Liver (tissue), 8 donors: ENCODE measurements at regions not wholly inside any gene's neighbourhood (a gene's known extent, or its start where the extent isn't known, plus 50 kb on each side); places are given as distances from the start of the nearest gene placed in this dataset.

Source experiments
- DNase-seq: peaks from one replicate; pipeline ENCODE4 v3.0.0-alpha.2; 2017; ENCODE audit warnings: low spot score
- H3K27ac ChIP-seq, 2 donors: one replicate each; pipeline ENCODE4 v1.7.0; 2013; ENCODE audit warnings: inconsistent platforms in 2 of 2, low read length in 2 of 2, control low read depth in 1 of 2, low read depth in 1 of 2, mild to moderate bottlenecking in 1 of 2
- H3K27me3 ChIP-seq, 4 donors: one replicate each; pipeline versions ENCODE4 v1.6.1 to v1.7.0; 2013; ENCODE audit warnings: low read length in 3 of 4, inconsistent platforms in 1 of 4, mild to moderate bottlenecking in 1 of 4, moderate library complexity in 1 of 4; ENCODE audit not compliant: control insufficient read depth in 4 of 4, insufficient read depth in 4 of 4
- H3K36me3 ChIP-seq, 4 donors: one replicate each; pipeline versions ENCODE4 v1.6.1 to v1.7.0; 2013; ENCODE audit warnings: low read length in 3 of 4, mild to moderate bottlenecking in 3 of 4, low read depth in 1 of 4, moderate library complexity in 1 of 4; ENCODE audit not compliant: control insufficient read depth in 4 of 4, insufficient read depth in 3 of 4
- H3K4me1 ChIP-seq, 4 donors: one replicate each; pipeline versions ENCODE4 v1.6.1 to v1.7.0; 2013; ENCODE audit warnings: low read length in 3 of 4, mild to moderate bottlenecking in 3 of 4, moderate library complexity in 1 of 4; ENCODE audit not compliant: control insufficient read depth in 4 of 4, insufficient read depth in 4 of 4
- H3K4me3 ChIP-seq, 3 donors: one replicate each; pipeline versions ENCODE4 v1.6.1 to v1.7.0; 2013; ENCODE audit warnings: low read length in 3 of 3, control low read depth in 1 of 3, low read depth in 1 of 3, mild to moderate bottlenecking in 1 of 3
- H3K9ac ChIP-seq, 2 donors: one replicate each; pipeline ENCODE4 v1.7.0; 2013; ENCODE audit warnings: low read length in 2 of 2, mild to moderate bottlenecking in 2 of 2, moderate library complexity in 2 of 2, control low read depth in 1 of 2, low read depth in 1 of 2
- H3K9me3 ChIP-seq, 4 donors: one replicate each; pipeline versions ENCODE4 v1.6.1 to v1.7.0; 2013; ENCODE audit warnings: low read length in 3 of 4; ENCODE audit not compliant: control insufficient read depth in 4 of 4
- CTCF ChIP-seq: fragments of 150-350 bp; IDR thresholded peaks from 2 replicates; pipeline ENCODE4 v1.5.1; 2017; ENCODE audit warnings: improper control_type of control experiment, low read depth, low read length; ENCODE audit not compliant: missing input control
- EGR1 ChIP-seq, 2 donors: IDR thresholded peaks; 2 replicates each; pipeline ENCODE4 v1.6.1; 2016 to 2018; ENCODE audit warnings: antibody characterized with exemption in 2 of 2, low read depth in 2 of 2
- FOXA1 ChIP-seq: IDR thresholded peaks from 2 replicates; pipeline ENCODE4 v1.6.1; 2016; ENCODE audit warnings: antibody characterized with exemption
- FOXA2 ChIP-seq: IDR thresholded peaks from 2 replicates; pipeline ENCODE4 v1.6.1; 2016; ENCODE audit warnings: antibody characterized with exemption
- GABPA ChIP-seq, 2 donors: IDR thresholded peaks in 1 of 2; conservative IDR thresholded peaks in 1 of 2; 2 replicates each; pipeline ENCODE4 v1.6.1; 2016; ENCODE audit warnings: antibody characterized with exemption in 2 of 2, mild to moderate bottlenecking in 1 of 2, moderate library complexity in 1 of 2
- HNF4A ChIP-seq, 2 donors: conservative IDR thresholded peaks; 2 replicates each; pipeline ENCODE4 v1.6.1; 2016; ENCODE audit warnings: antibody characterized with exemption in 2 of 2, mild to moderate bottlenecking in 2 of 2
- HNF4G ChIP-seq: IDR thresholded peaks from 2 replicates; pipeline ENCODE4 v1.6.1; 2016; ENCODE audit warnings: antibody characterized with exemption
- JUND ChIP-seq, 2 donors: IDR thresholded peaks; 2 replicates each; pipeline ENCODE4 v1.6.1; 2016; ENCODE audit warnings: antibody characterized with exemption in 2 of 2
- RAD21 ChIP-seq, 2 donors: IDR thresholded peaks; 2 replicates each; pipeline ENCODE4 v1.6.1; 2016; ENCODE audit warnings: antibody characterized with exemption in 2 of 2, mild to moderate bottlenecking in 2 of 2
- REST ChIP-seq: IDR thresholded peaks from 2 replicates; pipeline ENCODE4 v1.6.1; 2016; ENCODE audit warnings: antibody characterized with exemption, mild to moderate bottlenecking
- SP1 ChIP-seq: IDR thresholded peaks from 2 replicates; pipeline ENCODE4 v1.6.1; 2018; ENCODE audit warnings: antibody characterized with exemption, mild to moderate bottlenecking
- TAF1 ChIP-seq: conservative IDR thresholded peaks from 2 replicates; pipeline ENCODE4 v1.6.1; 2016; ENCODE audit warnings: antibody characterized with exemption, mild to moderate bottlenecking
- YY1 ChIP-seq: IDR thresholded peaks from 2 replicates; pipeline ENCODE4 v1.6.1; 2016; ENCODE audit warnings: antibody characterized with exemption, mild to moderate bottlenecking
- ZBTB33 ChIP-seq: IDR thresholded peaks from 2 replicates; pipeline ENCODE4 v1.6.1; 2016; ENCODE audit warnings: antibody characterized with exemption
- WGBS: extraction: QIAGEN DNeasy Blood & Tissue Kit; methylation state at CpG from one replicate; pipeline ENCODE4 v1.1.7; 2013; 5-methylcytosine and 5-hydroxymethylcytosine counted together
- TF ChIP-seq, protein P1 (sequence below): IDR thresholded peaks from 2 replicates; pipeline ENCODE4 v1.6.1; 2016; ENCODE audit warnings: antibody characterized with exemption
- TF ChIP-seq, protein P2 (sequence below): IDR thresholded peaks from 2 replicates; pipeline ENCODE4 v1.6.1; 2016; ENCODE audit warnings: antibody characterized with exemption
- donor health status: healthy.
- donor health status: healthy.
- donor health status: healthy.
- donor health status: healthy.
- donor health status: healthy.

- 91% methylated on average over 8 of the region's 8 CpGs for WGBS
- no peak for DNase-seq
- no peak overlapping the region for H3K9ac ChIP-seq
Measured at GRCh38 chr15:77808581-77809177, 176.0 kb upstream of the LINGO1 start.

More at GRCh38 chr15:77808581-77809177, 176.0 kb upstream of the LINGO1 start:
- Histone ChIP-seq H3K4me1 (no peaks in the 10 kb centered on the region), H3K4me3 (no peak overlapping the region), H3K27ac (no peak overlapping the region), H3K36me3 (no peaks in the 10 kb centered on the region), H3K9me3 (no peaks in the 10 kb centered on the region), H3K27me3 (no peaks in the 10 kb centered on the region)
- TF ChIP-seq YY1 (no peak), TAF1 (no peak), RAD21 (IDR thresholded peaks at IDR 0.05) (no peak), REST (no peak), FOXA1 (no peak), CTCF (no peak), HNF4A (conservative IDR thresholded peaks at IDR 0.05) (no peak), FOXA2 (no peak), EGR1 (IDR thresholded peaks at IDR 0.05; ENCODE audit: low read depth in 2 of 2) (no peak), SP1 (no peak), GABPA (IDR thresholded peaks at IDR 0.05 in 1 of 2, conservative IDR thresholded peaks at IDR 0.05 in 1 of 2) (no peak), HNF4G (no peak), JUND (IDR thresholded peaks at IDR 0.05) (no peak), ZBTB33 (no peak)
- TF ChIP-seq, protein P1, sequence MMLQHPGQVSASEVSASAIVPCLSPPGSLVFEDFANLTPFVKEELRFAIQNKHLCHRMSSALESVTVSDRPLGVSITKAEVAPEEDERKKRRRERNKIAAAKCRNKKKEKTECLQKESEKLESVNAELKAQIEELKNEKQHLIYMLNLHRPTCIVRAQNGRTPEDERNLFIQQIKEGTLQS, result no peak
- TF ChIP-seq, protein P2, sequence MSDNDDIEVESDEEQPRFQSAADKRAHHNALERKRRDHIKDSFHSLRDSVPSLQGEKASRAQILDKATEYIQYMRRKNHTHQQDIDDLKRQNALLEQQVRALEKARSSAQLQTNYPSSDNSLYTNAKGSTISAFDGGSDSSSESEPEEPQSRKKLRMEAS, result no peak
